SH-SY5Y (cell line): ENCODE measurements at regions not wholly inside any gene's neighbourhood (a gene's known extent, or its start where the extent isn't known, plus 50 kb on each side); places are given as distances from the start of the nearest gene placed in this dataset.

Source experiments
- GATA2 ChIP-seq: IDR thresholded peaks from 2 replicates; pipeline ENCODE4 v1.6.1; 2011; ENCODE audit warnings: mild to moderate bottlenecking, low read depth, low read length
- GATA3 ChIP-seq: IDR thresholded peaks from 2 replicates; pipeline ENCODE4 v1.6.1; 2011; ENCODE audit warnings: low read depth, mild to moderate bottlenecking, low read length, moderate library complexity

DNA sequence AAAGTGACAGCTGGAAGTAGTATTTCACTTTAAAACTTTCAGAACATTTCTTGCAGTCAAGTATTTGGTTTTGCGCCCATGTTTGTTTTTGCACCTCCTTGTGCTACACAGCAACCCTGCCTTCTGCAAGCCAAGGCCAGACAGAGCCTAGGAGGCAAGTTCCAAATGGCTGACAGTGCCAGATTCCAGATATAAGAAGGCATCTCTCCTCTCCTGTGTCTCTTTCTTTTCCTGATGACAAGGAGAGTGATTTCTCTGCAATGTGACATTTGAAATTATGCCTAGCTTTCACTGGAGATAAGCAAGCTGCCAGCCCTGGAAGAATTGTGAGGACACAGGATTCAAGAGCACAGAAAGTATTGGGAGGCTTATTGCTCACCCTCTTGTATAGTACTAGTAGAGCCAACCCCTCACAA is 149.1 kb upstream of the TENT5A start:
- no peak for TF ChIP-seq GATA2
- no peak for TF ChIP-seq GATA3
